Right cardiac atrium (tissue), 5 donors: ENCODE measurements at regions not wholly inside any gene's neighbourhood (a gene's known extent, or its start where the extent isn't known, plus 50 kb on each side); places are given as distances from the start of the nearest gene placed in this dataset.
"Not testable (repeated sequence)": the region's sequence is repeated elsewhere in the genome, so short reads cannot be mapped to it uniquely, and the experiment has no call there.

ENCODE experiments used
- ATAC-seq, 2 donors: fragments of 200-7000 bp; cut with Tn5 transposase; one replicate each; pipeline versions ENCODE4 v1.8.0 to v1.9.1; 2020; ENCODE audit warnings: moderate library complexity in 2 of 2, mild to moderate bottlenecking in 1 of 2
- DNase-seq, 3 donors: peaks; one replicate each; pipeline ENCODE4 v3.0.0-alpha.2; 2020
- H3K27ac ChIP-seq: one replicate; pipeline ENCODE4 v1.5.1; 2013; ENCODE audit warnings: mild to moderate bottlenecking, low read length, control low read depth, moderate library complexity
- H3K27me3 ChIP-seq: one replicate; pipeline ENCODE4 v1.6.1; 2013; ENCODE audit not compliant: control insufficient read depth, insufficient read depth
- H3K4me1 ChIP-seq: one replicate; pipeline ENCODE4 v1.6.1; 2013; ENCODE audit warnings: low read length; ENCODE audit not compliant: control insufficient read depth, insufficient read depth
- H3K4me3 ChIP-seq: one replicate; pipeline ENCODE4 v1.5.1; 2013; ENCODE audit warnings: low read length, control low read depth
- H3K9me3 ChIP-seq: one replicate; pipeline ENCODE4 v1.6.1; 2013; ENCODE audit warnings: low read length; ENCODE audit not compliant: control insufficient read depth
- WGBS: extraction: QIAGEN DNeasy Blood & Tissue Kit; methylation state at CpG from one replicate; pipeline ENCODE4 v1.1.7; 2013; 5-methylcytosine and 5-hydroxymethylcytosine counted together
- intact Hi-C, 4 donors: fragments of 100-400 bp; cut with DNase I; formaldehyde crosslinking; loops; one replicate each; pipeline versions ENCODE4 v1.11.0 to v1.14.0; 2022 to 2023
- donor health status: healthy with polysubstance abuse.
- donor health status: DM: no; HTN: yes; CAD: no.
- donor health status: DM: no; HTN: no; CAD: no.
- donor health status: DM: no; HTN: yes; CAD: no; lungs with severe emphysema.
- donor health status: DM: yes; HTN: yes; CAD: no.

GRCh38 chr22:23500508-23501260 lies 79.4 kb downstream of the IGLL1 start:
- Histone ChIP-seq H3K9me3 (no peaks in the 10 kb centered on the region), H3K4me3 (no peak overlapping the region), H3K27me3 (no peaks in the 10 kb centered on the region), H3K27ac (no peak overlapping the region), H3K4me1 (no peaks in the 10 kb centered on the region)
- ATAC-seq (no peak), DNase-seq (peak in 1 of 3 donors; percentile 52)
- intact Hi-C loops, result no loop called here
- WGBS, result 60% methylated on average over 13 of the region's 13 CpGs

GRCh38 chr22:23499845-23500500 lies 80.1 kb downstream of the IGLL1 start:
- H3K9me3 ChIP-seq, result no peaks in the 10 kb centered on the region
- no peaks in the 10 kb centered on the region for H3K27me3 ChIP-seq
- no peak overlapping the region for H3K27ac ChIP-seq
- intact Hi-C loops, result no loop called here
- DNase-seq (peak in 1 of 3 donors; percentile 38), ATAC-seq (no peak)
- H3K4me3 ChIP-seq, result no peak overlapping the region
- WGBS, result 80% methylated on average over 8 of the region's 8 CpGs
- no peaks in the 10 kb centered on the region for H3K4me1 ChIP-seq

- no peak overlapping the region for H3K4me3 ChIP-seq
- H3K27ac ChIP-seq, result no peak overlapping the region
- no peaks in the 10 kb centered on the region for H3K27me3 ChIP-seq
- H3K4me1 ChIP-seq, result no peaks in the 10 kb centered on the region
- intact Hi-C loops, result no loop called here
- WGBS, result 77% methylated on average over 22 of the region's 22 CpGs
- H3K9me3 ChIP-seq, result no peaks in the 10 kb centered on the region
- DNase-seq (peak in 1 of 3 donors; percentile 12), ATAC-seq (no peak)
Measured at GRCh38 chr22:23498811-23499798, 81.0 kb downstream of the IGLL1 start.

DNA sequence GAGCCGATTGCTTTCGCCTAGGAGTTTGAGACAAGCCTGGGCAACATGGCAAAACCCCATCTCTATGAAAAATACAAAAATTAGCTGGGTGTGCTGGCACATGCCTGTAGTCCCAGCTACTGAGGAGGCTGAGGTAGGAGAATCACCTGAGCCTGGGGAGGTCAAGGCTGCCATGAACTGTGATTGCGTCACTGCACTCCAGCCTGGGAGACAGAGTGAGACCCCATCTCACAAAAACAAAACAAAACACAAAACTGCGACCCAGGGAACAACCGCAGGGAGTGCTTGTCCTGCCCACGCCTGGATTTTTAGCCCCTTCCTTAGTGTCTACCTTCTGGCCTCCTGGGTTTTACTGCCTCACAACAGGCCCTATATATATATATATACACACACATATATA lies 82.2 kb downstream of the IGLL1 start:
- H3K27me3 ChIP-seq, ATAC-seq, H3K4me1 ChIP-seq, intact Hi-C loops, H3K9me3 ChIP-seq, H3K27ac ChIP-seq, H3K4me3 ChIP-seq: not testable (repeated sequence)
- peak in 1 of 3 donors; percentile 29 for DNase-seq
- WGBS, result 96% methylated on average over 6 of the region's 6 CpGs

GRCh38 chr22:23497016-23497885 lies 82.8 kb downstream of the IGLL1 start:
- Histone ChIP-seq H3K9me3 (no peaks in the 10 kb centered on the region), H3K4me3 (no peak overlapping the region), H3K27ac (no peak overlapping the region), H3K4me1 (no peaks in the 10 kb centered on the region), H3K27me3 (no peaks in the 10 kb centered on the region)
- ATAC-seq (no peak), DNase-seq (peak in 1 of 3 donors; percentile 4)
- intact Hi-C loops, result no loop called here
- WGBS, result 87% methylated on average over 6 of the region's 6 CpGs

GRCh38 chr22:23496445-23496833 lies 83.7 kb downstream of the IGLL1 start:
- no peak overlapping the region for H3K27ac ChIP-seq
- no peak overlapping the region for H3K4me3 ChIP-seq
- no peaks in the 10 kb centered on the region for H3K4me1 ChIP-seq
- WGBS, result 94% methylated on average over 3 of the region's 3 CpGs
- intact Hi-C loops, result no loop called here
- ATAC-seq, result no peak
- no peaks in the 10 kb centered on the region for H3K27me3 ChIP-seq
- no peaks in the 10 kb centered on the region for H3K9me3 ChIP-seq
- DNase-seq, result peak in 1 of 3 donors; percentile 18

DNA sequence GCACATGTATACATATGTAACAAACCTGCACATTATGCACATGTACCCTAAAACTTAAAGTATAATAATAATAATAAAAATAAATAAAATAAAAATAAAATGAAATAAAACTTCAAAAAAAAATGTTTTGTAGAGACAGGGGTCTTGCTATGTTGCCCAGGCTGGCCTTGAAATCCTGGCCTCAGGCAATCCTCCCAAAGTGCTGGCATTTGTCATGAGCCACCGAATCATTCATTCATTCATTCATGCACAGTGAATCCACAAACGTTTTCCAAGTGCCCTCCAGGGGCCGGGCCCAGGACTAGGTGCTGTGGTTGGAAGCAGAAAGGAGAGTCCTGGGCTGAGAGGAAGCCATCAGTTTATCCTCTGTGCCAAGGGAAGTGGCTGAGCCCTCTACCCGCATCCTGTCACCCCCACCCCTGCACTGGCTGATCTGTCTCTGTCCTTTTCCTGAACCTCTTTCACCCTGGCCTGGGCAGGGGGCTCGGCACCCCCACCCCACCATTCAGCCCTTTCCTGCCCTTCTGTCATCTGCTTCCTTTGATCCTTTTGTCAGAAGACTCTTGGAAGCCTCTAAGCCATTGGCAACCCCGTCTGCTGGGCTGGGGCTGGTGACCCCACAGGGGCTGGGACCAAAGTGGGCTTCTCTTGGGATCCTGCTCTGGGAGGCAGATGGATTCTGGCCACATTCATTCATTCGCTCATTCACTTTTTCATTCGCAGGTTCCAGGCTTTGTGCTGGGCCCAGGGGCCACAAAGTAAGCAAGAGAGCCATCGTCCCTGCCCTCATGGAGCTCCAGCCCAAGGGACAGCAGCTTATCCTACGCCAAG lies 84.3 kb downstream of the IGLL1 start:
- H3K4me1 ChIP-seq, result no peaks in the 10 kb centered on the region
- no peak overlapping the region for H3K4me3 ChIP-seq
- DNase-seq, result peak in 1 of 3 donors; percentile 2
- no peak overlapping the region for H3K27ac ChIP-seq
- no peaks in the 10 kb centered on the region for H3K9me3 ChIP-seq
- intact Hi-C loops, result no loop called here
- 66% methylated on average over 10 of the region's 10 CpGs for WGBS
- H3K27me3 ChIP-seq, result no peaks in the 10 kb centered on the region
- no peak for ATAC-seq

DNA sequence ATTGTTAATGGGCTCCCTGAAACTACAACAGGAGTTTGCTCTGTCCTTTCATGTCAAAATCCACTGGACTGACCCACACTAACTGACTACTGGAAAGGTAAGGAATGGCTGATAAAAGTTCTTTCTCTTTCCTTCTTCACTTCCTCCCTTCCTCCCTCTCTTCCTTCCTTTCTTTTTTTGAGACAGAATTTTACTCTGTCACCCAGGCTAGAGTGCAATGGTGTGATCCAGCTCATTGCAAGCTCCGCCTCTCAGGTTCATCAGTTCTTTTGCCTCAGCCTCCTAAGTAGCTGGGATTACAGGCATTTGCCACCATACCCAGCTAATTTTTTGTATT lies 85.2 kb downstream of the IGLL1 start:
- WGBS, result 100% methylated on average over 1 of the region's 1 CpG
- Histone ChIP-seq H3K9me3 (no peaks in the 10 kb centered on the region), H3K27me3 (no peaks in the 10 kb centered on the region), H3K4me1 (no peaks in the 10 kb centered on the region), H3K4me3 (no peak overlapping the region), H3K27ac (no peak overlapping the region)
- DNase-seq, result no peak
- intact Hi-C loops, result no loop called here
- no peak for ATAC-seq

GRCh38 chr22:23485490-23485889 lies 94.6 kb downstream of the IGLL1 start:
- WGBS, result 73% methylated on average over 4 of the region's 4 CpGs
- H3K4me3 ChIP-seq, result no peak overlapping the region
- DNase-seq, result no peak
- no peaks in the 10 kb centered on the region for H3K27me3 ChIP-seq
- ATAC-seq, result peak; percentile 63 to 92
- no peaks in the 10 kb centered on the region for H3K9me3 ChIP-seq
- H3K27ac ChIP-seq, result no peak overlapping the region
- intact Hi-C loops, result no loop called here
- no peaks in the 10 kb centered on the region for H3K4me1 ChIP-seq

DNA sequence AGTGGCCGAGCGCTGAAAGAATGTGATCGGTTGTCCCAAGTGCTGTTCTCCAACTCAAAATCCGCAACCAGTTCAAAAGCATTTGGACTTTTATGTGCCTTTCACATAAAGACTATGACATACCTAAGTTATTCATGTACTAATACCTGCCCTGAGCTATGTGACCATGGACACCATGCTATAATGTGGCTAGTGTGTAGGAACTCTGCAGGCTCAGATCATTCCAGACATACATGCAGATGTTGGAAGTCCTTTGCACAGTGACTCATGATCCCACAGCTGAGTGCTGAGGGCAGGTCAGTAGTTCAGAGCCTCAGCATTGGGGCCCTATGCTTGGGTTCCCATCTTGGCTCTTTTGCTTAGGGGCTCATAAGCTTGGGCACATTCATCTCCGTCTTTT lies 95.4 kb downstream of the IGLL1 start:
- ATAC-seq (no peak), DNase-seq (no peak)
- Histone ChIP-seq H3K27ac (no peak overlapping the region), H3K9me3 (no peaks in the 10 kb centered on the region), H3K4me1 (no peaks in the 10 kb centered on the region), H3K27me3 (no peaks in the 10 kb centered on the region), H3K4me3 (no peak overlapping the region)
- intact Hi-C loops, result no loop called here
- 95% methylated on average over 5 of the region's 5 CpGs for WGBS
